OCI-LY3 (cell line): ENCODE measurements at regions not wholly inside any gene's neighbourhood (a gene's known extent, or its start where the extent isn't known, plus 50 kb on each side); places are given as distances from the start of the nearest gene placed in this dataset.
"Not testable (repeated sequence)": the region's sequence is repeated elsewhere in the genome, so short reads cannot be mapped to it uniquely, and the experiment has no call there.

Source experiments
- H2AFZ ChIP-seq: fragments of 200-600, 300-600 bp; shearing (Covaris generic); 2 replicates; pipeline ENCODE4 v1.6.0; 2014; ENCODE audit warnings: antibody characterized with exemption, low read depth, low read length
- H3K27ac ChIP-seq: fragments of 200-600, 300-600 bp; sonication (generic); 2 replicates; pipeline ENCODE4 v1.5.1; 2014; ENCODE audit warnings: mild to moderate bottlenecking, low read length, moderate library complexity, mixed read lengths
- H3K27me3 ChIP-seq: fragments of 200-600, 300-600 bp; sonication (generic); 2 replicates; pipeline ENCODE4 v1.6.1; 2014; ENCODE audit warnings: low read depth, low read length, mixed read lengths
- H3K36me3 ChIP-seq: fragments of 200-600, 300-600 bp; sonication (generic); replicated peaks from 2 replicates; pipeline ENCODE3; 2014; ENCODE audit warnings: low read depth, low read length, mixed read lengths
- H3K4me1 ChIP-seq: fragments of 300-600, 200-600 bp; sonication (generic); 2 replicates; pipeline ENCODE4 v1.6.1; 2014; ENCODE audit warnings: low read length, mixed read lengths
- H3K4me2 ChIP-seq: fragments of 200-600, 300-600 bp; sonication (generic); 2 replicates; pipeline ENCODE4 v1.6.1; 2014; ENCODE audit warnings: low read length, mixed read lengths
- H3K4me3 ChIP-seq: fragments of 300-600, 200-600 bp; sonication (generic); 2 replicates; pipeline ENCODE4 v1.5.1; 2014; ENCODE audit warnings: antibody characterized with exemption, mild to moderate bottlenecking, low read length, moderate library complexity
- H3K79me2 ChIP-seq: fragments of 300-600, 200-600 bp; shearing (Covaris generic); 2 replicates; pipeline ENCODE4 v1.6.1; 2014; ENCODE audit warnings: mild to moderate bottlenecking, low read length, mixed read lengths
- H3K9ac ChIP-seq: fragments of 300-600, 200-600 bp; shearing (Covaris generic); 2 replicates; pipeline ENCODE4 v1.6.0; 2014; ENCODE audit warnings: mild to moderate bottlenecking, low read length, moderate library complexity
- H3K9me3 ChIP-seq: fragments of 200-600, 300-600 bp; shearing (Covaris generic); 2 replicates; pipeline ENCODE4 v1.6.1; 2014; ENCODE audit warnings: low read length, mixed read lengths; ENCODE audit not compliant: insufficient read depth
- H4K20me1 ChIP-seq: fragments of 200-600, 300-600 bp; sonication (generic); 2 replicates; pipeline ENCODE4 v1.6.1; 2016; ENCODE audit warnings: low read length, mixed read lengths; ENCODE audit not compliant: insufficient read depth
- TF ChIP-seq, protein P1 (sequence below): fragments of 200-600, 300-600 bp; sonication (generic); IDR thresholded peaks from 2 replicates; pipeline ENCODE4 v1.5.1; 2014; ENCODE audit warnings: antibody characterized with exemption, low read length, low read depth

DNA sequence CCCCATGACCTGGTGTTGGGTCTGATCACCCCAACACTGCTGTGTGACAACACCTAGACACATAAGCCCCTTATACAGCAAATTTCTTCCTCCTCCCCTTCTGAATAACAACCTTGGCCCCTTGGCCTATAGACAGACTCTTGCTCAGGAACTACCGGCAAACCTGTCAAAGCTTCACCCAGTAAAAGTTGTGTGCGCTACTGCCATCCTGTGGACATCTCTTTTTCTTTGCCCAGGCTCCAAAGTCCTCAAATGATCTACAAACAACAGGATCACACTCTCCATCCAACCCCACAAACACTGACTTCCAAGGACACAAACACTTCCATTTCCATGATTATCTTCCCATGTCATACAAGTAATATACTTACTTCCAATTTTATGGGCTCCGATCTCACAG, 1265.8 kb downstream of the RPIA start:
- H3K9ac ChIP-seq, H3K36me3 ChIP-seq, H3K4me3 ChIP-seq, H3K27me3 ChIP-seq, H3K4me2 ChIP-seq, H2AFZ ChIP-seq, H3K4me1 ChIP-seq, H4K20me1 ChIP-seq, H3K9me3 ChIP-seq, H3K79me2 ChIP-seq, H3K27ac ChIP-seq: not testable (repeated sequence)
- TF ChIP-seq, protein P1, sequence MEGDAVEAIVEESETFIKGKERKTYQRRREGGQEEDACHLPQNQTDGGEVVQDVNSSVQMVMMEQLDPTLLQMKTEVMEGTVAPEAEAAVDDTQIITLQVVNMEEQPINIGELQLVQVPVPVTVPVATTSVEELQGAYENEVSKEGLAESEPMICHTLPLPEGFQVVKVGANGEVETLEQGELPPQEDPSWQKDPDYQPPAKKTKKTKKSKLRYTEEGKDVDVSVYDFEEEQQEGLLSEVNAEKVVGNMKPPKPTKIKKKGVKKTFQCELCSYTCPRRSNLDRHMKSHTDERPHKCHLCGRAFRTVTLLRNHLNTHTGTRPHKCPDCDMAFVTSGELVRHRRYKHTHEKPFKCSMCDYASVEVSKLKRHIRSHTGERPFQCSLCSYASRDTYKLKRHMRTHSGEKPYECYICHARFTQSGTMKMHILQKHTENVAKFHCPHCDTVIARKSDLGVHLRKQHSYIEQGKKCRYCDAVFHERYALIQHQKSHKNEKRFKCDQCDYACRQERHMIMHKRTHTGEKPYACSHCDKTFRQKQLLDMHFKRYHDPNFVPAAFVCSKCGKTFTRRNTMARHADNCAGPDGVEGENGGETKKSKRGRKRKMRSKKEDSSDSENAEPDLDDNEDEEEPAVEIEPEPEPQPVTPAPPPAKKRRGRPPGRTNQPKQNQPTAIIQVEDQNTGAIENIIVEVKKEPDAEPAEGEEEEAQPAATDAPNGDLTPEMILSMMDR: peak; percentile 37

DNA sequence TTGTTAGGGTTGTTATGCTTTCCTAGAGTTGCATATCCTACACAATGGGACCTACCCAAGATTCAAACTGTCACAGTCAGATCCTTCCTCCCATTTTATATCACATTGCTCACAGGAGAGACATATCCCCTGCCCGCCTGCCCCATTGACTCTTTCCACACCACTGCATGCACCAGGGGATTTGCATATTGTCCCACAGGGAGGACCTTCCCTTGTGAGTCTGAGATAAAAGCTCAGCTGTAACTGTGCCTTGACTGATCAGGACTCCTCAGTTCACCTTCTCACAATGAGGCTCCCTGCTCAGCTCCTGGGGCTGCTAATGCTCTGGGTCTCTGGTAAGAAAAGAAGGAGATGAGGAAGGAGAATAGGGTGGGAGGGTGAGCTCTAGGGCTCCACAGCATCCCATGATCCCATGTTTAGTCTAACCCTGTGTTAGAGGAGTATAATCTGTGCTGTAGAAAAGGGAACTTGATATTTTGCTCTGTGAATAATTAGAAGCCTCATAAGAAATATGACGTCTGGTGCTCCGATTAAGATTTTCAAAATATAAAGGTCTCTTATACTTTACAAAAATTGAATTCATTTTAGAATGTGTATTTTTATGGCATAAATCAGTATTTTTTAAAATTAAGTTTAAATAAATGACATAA, 1268.4 kb downstream of the RPIA start:
- H3K36me3 ChIP-seq, H3K9ac ChIP-seq, H3K79me2 ChIP-seq, H3K4me1 ChIP-seq, H3K9me3 ChIP-seq, H3K27me3 ChIP-seq, H4K20me1 ChIP-seq, H3K4me2 ChIP-seq, H3K4me3 ChIP-seq, H3K27ac ChIP-seq, H2AFZ ChIP-seq: not testable (repeated sequence)

DNA sequence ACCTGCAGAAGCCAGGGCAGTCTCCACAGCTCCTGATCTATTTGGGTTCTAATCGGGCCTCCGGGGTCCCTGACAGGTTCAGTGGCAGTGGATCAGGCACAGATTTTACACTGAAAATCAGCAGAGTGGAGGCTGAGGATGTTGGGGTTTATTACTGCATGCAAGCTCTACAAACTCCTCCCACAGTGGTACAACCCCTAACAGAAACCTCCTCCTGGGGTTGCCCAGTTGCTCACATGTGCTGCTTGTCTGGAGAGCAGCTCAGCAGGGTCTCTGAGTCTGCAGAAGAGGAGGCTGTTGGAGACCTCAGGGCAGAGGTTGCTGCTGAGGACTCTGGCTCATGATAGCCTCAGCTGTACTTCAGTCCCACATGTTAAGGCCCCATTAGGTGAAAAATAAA, 1269.1 kb downstream of the RPIA start:
- H3K4me2 ChIP-seq, H3K9me3 ChIP-seq, H4K20me1 ChIP-seq, H3K4me1 ChIP-seq, H3K79me2 ChIP-seq, H3K27me3 ChIP-seq, H2AFZ ChIP-seq, H3K4me3 ChIP-seq, H3K36me3 ChIP-seq, H3K9ac ChIP-seq, H3K27ac ChIP-seq: not testable (repeated sequence)

DNA sequence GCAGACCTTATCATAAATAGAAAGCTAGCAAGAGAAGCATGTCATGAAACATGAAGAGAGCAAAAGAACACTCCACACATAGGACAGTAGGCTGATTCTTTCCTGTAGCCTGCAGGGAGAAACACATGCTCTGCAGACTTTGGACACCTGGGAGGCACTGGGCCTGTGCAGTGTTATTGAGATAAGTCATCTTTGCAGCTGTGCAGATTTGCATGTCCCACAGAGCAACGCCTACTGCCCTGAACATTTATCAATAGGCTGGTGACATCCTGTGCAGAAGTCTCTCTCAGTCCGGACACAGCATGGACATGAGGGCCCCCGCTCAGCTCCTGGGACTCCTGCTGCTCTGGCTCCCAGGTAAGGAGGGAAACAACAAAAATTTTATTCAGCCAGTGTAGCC, 1277.1 kb downstream of the RPIA start:
- not testable (repeated sequence) for H3K4me3 ChIP-seq, H3K9me3 ChIP-seq, H3K27me3 ChIP-seq, H3K4me2 ChIP-seq, H3K9ac ChIP-seq, H3K79me2 ChIP-seq, H2AFZ ChIP-seq, H3K36me3 ChIP-seq, H4K20me1 ChIP-seq, H3K27ac ChIP-seq, H3K4me1 ChIP-seq

DNA sequence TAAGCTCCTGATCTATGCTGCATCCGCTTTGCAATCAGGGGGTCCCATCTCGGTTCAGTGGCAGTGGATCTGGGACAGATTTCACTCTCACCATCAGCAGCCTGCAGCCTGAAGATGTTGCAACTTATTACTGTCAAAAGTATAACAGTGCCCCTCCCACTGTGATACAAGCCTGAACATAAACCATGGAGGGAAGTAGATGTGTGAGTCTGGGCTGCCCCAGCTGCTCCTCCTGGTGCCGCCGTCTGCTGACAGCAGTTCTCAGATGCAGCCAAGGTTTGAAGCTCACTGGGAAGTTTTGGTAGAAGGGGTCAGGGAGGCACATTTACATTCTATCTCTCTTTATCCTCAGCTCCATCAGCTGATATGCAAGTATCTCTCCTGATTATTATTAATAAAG, 1277.7 kb downstream of the RPIA start:
- not testable (repeated sequence) for H3K4me2 ChIP-seq, H2AFZ ChIP-seq, H4K20me1 ChIP-seq, H3K4me3 ChIP-seq, H3K27ac ChIP-seq, H3K9ac ChIP-seq, H3K79me2 ChIP-seq, H3K36me3 ChIP-seq, H3K4me1 ChIP-seq, H3K9me3 ChIP-seq, H3K27me3 ChIP-seq

DNA sequence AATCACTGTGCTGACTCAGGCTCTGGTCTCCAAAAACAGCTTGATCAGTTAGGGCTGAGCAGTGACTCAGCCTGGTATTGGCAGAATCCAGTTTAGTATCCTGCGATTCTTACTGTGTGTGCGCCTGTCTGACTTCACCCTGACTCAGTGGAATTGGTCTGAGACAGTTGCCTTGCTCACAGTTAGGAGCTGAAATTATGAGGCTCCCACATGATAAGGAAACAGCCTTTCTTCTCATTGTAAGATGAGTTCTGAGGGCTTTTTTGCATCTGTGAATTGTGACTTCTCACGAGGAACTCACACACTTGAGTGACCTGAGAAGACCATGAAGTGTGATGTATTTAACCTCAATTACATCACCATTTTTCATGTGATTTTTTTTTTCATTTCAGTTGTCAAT, 1282.4 kb downstream of the RPIA start:
- H3K27me3 ChIP-seq, H3K79me2 ChIP-seq, H2AFZ ChIP-seq, H4K20me1 ChIP-seq, H3K9ac ChIP-seq, H3K4me3 ChIP-seq, H3K9me3 ChIP-seq, H3K4me1 ChIP-seq, H3K4me2 ChIP-seq, H3K36me3 ChIP-seq, H3K27ac ChIP-seq: not testable (repeated sequence)

DNA sequence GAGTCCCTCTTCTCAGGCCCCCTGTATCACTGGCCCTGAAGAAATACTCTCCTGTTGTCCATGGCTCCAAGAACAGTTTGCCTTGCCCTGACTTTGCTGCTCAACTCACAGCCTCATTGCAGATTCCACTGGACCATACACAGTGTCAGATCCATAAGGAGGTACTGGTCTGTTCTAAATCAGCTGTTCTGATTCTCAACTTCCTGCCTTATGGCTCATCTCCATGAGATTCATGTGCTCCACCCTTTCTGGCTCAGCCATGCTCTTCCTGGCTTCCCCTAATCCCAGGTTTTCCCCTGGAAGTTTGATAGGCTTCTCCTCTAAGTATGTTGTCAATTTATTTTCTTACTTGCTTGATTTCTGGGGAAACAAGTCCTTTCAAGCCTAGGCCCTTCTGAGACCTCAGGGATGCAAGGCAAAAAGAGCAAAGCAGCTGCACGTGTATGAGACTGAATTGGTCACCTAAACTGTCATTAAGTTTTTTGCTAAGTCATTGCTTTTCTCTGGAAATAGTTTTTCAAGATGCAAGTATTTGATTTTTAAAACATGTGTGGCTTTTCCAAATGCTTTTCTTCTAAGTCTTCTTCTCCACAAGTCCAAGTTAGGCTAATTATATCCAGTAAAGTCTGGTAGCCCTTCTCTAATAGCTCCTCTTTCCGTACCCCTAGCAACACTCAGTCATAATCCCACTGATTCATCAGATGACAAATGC, 1288.5 kb downstream of the RPIA start:
- not testable (repeated sequence) for H3K36me3 ChIP-seq, H3K4me3 ChIP-seq, H3K79me2 ChIP-seq, H2AFZ ChIP-seq, H3K4me2 ChIP-seq, H4K20me1 ChIP-seq, H3K9ac ChIP-seq, H3K27ac ChIP-seq, H3K9me3 ChIP-seq, H3K27me3 ChIP-seq, H3K4me1 ChIP-seq

DNA sequence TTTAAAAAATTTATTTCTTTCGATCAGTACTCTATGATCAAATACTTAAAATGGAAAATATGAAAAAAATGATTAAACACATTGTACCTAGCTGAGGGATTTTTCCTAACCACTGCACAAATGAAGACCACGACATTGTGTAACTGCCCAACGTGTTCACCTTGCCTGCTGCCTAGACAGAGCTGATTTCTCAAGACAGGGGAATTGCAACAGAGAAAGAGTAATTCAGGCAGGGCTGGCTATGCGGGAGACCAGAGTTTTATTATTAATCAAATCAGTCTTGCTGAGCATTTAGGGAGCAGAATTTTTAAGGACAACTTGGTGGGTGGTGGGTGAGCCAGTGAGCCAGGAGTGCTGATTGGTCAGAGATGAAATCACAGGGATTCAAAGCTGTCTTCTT, 1290.8 kb downstream of the RPIA start:
- H3K4me1 ChIP-seq, H3K79me2 ChIP-seq, H3K4me3 ChIP-seq, H3K9ac ChIP-seq, H3K4me2 ChIP-seq, H3K27me3 ChIP-seq, H3K27ac ChIP-seq, H4K20me1 ChIP-seq, H3K9me3 ChIP-seq, H3K36me3 ChIP-seq, H2AFZ ChIP-seq: not testable (repeated sequence)

DNA sequence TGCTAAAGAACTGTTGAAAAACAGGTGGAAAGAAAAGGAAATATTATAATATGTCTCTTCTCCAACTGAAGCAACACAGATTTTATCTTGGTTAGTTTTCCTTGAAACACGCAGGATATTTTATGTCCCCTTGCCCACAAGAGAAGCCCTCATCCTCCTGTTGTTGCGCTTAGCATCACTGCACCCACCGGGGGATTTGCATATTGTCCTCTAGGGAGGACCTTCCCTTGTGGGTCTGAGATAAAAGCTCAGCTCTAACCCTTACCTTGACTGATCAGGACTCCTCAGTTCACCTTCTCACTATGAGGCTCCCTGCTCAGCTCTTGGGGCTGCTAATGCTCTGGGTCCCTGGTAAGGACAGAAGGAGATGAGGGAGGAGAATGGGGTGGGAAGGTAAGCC, 1294.2 kb downstream of the RPIA start:
- H4K20me1 ChIP-seq, H3K36me3 ChIP-seq, H3K4me2 ChIP-seq, H3K79me2 ChIP-seq, H3K9ac ChIP-seq, H3K9me3 ChIP-seq, H3K27ac ChIP-seq, H3K27me3 ChIP-seq, H3K4me1 ChIP-seq, H2AFZ ChIP-seq, H3K4me3 ChIP-seq: not testable (repeated sequence)
